22Rv1 (cell line): ENCODE measurements at regions not wholly inside any gene's neighbourhood (a gene's known extent, or its start where the extent isn't known, plus 50 kb on each side); places are given as distances from the start of the nearest gene placed in this dataset.
A peak's percentile ranks its signal among the peaks of the same experiment; 100 is the strongest.

Experiments used
- H3K27ac ChIP-seq: fragments of 450-650 bp; 2 replicates; pipeline ENCODE4 v1.5.1; 2017
- ZFX ChIP-seq: fragments of 450-650 bp; IDR thresholded peaks from 2 replicates; pipeline ENCODE4 v1.6.1; 2017; ENCODE audit warnings: antibody characterized with exemption, borderline replicate concordance
- TF ChIP-seq, protein P1 (sequence below): fragments of 450-650 bp; IDR thresholded peaks from 2 replicates; pipeline ENCODE4 v1.5.1; 2017; ENCODE audit warnings: mild to moderate bottlenecking

DNA sequence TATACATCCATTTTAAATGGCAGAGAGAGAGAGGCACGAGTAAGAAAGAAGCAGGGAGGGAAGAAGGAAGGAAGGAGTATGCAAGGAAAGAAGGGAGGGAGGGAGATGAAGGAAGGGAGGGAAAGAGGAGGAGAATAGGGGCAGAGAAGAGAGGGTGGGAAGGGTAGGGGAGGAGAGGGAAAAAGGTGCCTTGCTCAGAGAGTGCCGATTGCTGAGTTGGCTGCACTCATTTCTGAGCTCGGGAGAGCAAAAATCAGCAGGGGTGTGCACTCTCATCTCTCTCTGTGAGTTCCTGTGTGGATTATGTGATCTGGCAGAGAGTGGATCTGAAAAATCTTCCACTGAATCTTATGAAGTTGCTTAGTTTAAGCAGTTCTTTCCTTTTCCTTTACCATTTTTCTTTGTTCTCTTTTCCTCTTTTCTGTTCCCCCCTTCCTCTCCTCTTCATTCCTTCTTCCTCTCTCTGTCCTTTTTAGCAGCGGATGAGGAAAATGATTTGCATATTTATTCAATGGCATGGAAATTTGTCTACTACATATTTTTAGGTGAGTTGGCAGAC lies 108.7 kb downstream of the PERP start:
- H3K27ac ChIP-seq = no peak overlapping the region
- TF ChIP-seq, protein P1, sequence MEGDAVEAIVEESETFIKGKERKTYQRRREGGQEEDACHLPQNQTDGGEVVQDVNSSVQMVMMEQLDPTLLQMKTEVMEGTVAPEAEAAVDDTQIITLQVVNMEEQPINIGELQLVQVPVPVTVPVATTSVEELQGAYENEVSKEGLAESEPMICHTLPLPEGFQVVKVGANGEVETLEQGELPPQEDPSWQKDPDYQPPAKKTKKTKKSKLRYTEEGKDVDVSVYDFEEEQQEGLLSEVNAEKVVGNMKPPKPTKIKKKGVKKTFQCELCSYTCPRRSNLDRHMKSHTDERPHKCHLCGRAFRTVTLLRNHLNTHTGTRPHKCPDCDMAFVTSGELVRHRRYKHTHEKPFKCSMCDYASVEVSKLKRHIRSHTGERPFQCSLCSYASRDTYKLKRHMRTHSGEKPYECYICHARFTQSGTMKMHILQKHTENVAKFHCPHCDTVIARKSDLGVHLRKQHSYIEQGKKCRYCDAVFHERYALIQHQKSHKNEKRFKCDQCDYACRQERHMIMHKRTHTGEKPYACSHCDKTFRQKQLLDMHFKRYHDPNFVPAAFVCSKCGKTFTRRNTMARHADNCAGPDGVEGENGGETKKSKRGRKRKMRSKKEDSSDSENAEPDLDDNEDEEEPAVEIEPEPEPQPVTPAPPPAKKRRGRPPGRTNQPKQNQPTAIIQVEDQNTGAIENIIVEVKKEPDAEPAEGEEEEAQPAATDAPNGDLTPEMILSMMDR = no peak
- no peak for TF ChIP-seq ZFX

DNA sequence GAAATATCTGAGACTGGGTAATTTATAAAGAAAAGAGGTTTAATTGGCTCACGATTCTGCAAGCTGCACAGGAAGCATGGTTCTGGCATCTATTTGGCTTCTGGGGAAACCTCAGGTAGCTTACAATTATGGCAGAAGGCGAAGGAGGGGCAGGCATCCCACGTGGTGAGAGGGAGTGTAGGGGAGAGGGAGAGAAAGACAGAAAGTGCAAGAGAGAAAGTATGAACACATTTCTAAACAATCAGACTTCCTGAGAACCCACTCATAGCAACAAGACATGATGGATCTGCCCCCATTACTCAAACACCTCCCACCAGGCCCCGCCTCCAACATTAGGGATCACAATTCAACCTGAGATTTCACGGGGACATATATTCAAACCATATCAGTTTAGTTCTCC lies 107.4 kb downstream of the PERP start:
- no peak overlapping the region for H3K27ac ChIP-seq
- TF ChIP-seq, protein P1 = no peak
- TF ChIP-seq ZFX = no peak

- H3K27ac ChIP-seq = no peak overlapping the region
- TF ChIP-seq ZFX = no peak
- TF ChIP-seq, protein P1 = no peak
Measured at GRCh38 chr6:138000941-138001340, 106.3 kb downstream of the PERP start.

- TF ChIP-seq, protein P1 = peak; percentile 93
- no peak for TF ChIP-seq ZFX
- H3K27ac ChIP-seq = no peak overlapping the region
Measured at GRCh38 chr6:138001750-138002349, 105.4 kb downstream of the PERP start.

DNA sequence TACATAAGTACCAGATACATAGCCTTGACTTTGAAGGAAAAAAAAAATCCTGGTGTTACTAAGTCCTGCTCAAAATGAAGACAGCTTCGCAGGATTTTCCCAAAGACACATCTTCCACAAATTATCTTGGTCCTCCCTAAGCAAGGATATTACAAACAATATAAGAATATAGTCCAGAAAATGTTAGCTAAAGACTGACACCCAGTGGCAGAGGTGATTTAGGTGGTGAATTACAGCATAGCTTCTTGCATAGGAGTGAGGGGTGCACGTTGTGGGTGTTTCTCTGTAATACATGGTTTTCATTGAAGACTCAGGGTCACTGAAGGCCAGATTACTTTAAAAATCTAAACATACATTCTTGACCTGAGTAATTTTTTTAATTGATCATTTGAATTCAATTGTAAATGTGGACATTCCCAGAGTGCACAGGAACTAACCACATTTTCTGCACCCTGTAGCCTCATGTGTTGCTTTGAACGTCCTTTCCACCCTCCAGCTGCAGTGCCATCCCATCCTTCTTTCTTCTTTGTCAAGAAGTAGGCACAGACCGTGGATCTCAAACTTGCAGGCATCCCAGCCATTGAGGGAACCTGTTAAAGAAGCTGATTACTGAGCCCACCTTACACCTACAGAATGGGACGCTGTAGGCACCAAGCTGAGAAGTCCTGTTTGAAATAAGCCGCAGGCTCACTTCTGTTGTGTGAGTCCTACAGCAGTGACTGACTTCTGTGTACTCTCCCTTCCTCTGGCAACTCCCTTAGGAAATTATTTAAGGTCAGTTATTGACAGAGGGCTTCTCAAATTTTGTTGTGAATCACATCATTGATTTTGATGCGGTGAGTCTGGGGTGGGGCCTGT lies 102.6 kb downstream of the PERP start:
- H3K27ac ChIP-seq = no peak overlapping the region
- no peak for TF ChIP-seq ZFX
- TF ChIP-seq, protein P1 = peak; percentile 74

DNA sequence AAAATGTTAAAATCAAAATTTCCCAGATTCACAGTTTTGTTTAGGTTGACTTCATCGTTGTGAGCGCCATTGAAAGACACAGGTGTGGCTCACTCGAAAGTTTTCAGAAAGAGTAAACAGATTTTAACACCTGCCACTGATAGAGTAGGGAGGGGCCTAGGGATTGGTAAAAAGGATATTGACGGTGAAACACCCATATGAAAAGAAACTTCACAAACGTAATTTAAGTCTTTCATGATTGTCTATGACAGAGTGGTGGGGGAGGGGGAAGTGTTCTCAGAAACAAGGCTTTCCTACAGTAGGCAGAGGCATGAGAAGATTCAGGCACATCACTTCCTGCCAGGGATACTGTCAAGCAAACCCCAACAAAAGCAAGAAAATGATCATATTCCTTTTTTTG lies 101.4 kb downstream of the PERP start:
- H3K27ac ChIP-seq = no peak overlapping the region
- TF ChIP-seq, protein P1 = no peak
- no peak for TF ChIP-seq ZFX

GRCh38 chr6:138007014-138007472 lies 100.2 kb downstream of the PERP start:
- no peak overlapping the region for H3K27ac ChIP-seq
- TF ChIP-seq, protein P1 = peak; percentile 87
- no peak for TF ChIP-seq ZFX
